DMS79 (cell line): ENCODE measurements at regions not wholly inside any gene's neighbourhood (a gene's known extent, or its start where the extent isn't known, plus 50 kb on each side); places are given as distances from the start of the nearest gene placed in this dataset.

Source experiments
- DNase-seq: peaks from one replicate; lab custom pipeline; 2025; lab: John Stamatoyannopoulos, UW

DNA sequence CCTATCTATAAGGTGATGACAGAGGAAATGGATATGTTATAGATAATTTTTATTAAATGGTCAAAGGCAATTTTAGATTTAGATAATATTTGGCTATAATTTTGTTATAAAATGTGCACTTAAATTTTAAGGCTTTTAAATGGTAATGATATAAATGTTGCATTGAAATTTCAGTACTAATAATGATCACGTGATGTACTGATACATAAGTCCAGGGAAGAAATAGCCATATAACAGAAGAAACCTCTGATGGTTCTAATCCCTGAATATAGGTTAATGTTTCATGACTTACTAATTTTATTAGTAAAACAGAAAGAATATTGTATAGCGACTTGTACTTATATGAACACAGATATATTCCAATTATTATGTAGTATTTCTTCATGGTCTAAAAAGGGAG lies 211.9 kb downstream of the SOCS6 start:
- no peak for DNase-seq

- DNase-seq = no peak
Observed at GRCh38 chr18:70499218-70499691, 210.4 kb downstream of the SOCS6 start.

DNA sequence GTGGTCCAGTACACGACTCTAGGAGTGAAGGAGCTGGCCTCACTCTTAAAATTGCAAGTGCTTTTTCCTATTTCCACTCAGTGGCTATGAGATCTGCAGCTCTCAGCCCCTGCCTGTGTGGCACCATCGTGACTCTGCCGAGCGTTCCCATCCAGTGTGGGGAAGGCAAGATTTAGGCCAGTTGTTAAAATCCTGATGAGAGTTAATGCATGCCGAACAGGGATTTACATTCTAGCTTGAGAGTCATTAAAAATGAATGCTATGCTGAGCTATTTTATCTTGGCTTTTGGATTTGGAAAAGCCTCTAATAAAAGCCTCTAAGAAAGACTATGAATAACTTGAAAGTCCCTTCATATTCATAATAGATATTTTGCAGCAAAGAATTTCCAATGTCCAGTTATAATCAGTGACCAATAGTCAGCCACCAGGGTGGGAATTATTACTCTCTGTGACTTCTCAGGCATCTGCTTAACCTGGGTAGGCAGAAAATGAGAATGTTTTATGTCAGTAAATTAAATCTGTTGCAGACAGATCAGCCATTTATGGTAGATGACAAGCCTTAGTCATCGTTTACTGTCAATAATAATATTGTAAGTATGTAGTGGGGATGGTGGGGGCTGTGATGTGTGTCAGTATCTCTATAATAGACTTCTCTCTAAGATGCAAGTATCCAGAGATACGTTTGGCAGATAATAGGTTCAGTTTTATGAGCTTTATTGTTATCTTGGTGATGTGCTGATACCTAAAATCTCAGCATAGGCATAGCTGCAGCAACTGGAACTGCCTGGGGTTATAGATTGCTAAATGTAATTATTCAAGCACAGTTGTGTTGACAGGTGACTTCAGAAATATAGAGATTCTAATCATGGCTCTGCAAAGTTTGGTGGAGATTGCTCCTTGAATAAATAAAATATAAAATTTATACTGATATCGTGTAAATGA lies 207.8 kb downstream of the SOCS6 start:
- no peak for DNase-seq

DNA sequence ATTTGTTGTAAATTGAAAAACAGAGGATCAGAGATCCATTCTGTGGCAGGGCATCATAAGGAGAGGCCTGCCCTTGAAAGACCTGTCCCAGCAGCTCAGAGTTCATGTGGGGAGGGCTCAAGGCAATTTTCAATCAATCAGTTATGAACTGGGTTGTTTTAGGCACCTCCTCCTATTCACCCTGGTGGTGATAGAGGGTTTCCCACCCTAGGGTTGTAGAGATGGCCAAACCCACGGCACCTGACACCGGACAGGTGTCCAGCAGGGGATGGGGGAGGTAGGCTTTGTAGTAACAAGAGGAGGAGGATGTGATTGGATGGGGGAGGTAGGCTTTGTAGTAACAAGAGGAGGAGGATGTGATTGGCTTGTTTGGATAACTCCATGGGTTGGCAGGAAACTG lies 205.7 kb downstream of the SOCS6 start:
- DNase-seq = no peak

GRCh38 chr18:70493461-70493860 lies 204.6 kb downstream of the SOCS6 start:
- DNase-seq = no peak

- no peak for DNase-seq
Observed at GRCh38 chr18:70491734-70492348, 203.0 kb downstream of the SOCS6 start.

- DNase-seq = peak; percentile 40
Observed at GRCh38 chr18:70489986-70490933, 201.4 kb downstream of the SOCS6 start.

GRCh38 chr18:70489571-70489970 lies 200.7 kb downstream of the SOCS6 start:
- DNase-seq = no peak

GRCh38 chr18:70469916-70470315 lies 181.1 kb downstream of the SOCS6 start:
- no peak for DNase-seq

- DNase-seq = no peak
Observed at GRCh38 chr18:70468861-70469547, 180.2 kb downstream of the SOCS6 start.

DNA sequence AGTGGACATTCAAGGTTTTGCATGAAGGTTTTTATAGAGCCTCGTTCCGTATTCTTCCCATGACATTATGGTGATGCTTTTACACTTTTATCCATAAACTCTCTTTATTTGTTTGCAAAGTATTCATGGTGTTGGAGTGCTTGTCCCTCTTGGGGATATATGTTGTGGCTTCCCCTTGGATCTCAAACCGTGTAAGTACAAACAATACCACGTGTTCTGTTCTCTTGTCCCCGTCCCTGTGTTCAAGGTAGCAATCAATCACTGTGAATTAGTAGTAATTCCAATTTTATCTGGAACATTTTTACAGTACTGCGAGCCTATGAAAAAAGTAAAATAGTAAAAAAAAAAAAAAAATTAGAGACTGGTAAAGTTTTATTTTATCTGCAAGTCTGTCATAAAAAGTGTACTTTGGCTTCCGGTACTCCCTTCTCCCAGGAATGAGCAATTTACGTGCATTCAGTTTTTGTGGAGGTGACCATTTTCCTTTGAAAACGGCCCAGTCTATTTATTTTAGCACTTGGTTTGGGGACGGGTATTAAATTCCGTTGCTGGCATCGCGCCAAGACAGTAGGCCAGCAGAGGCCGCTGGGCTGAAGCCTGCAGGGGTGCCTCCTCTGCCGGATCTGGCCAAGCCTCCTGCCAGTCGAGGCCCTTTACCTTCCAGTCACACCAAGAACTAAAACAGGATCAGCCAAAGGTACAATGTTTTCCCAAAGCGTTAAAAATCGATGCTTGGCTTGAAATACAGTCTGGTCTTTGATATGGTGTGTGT lies 175.7 kb downstream of the SOCS6 start:
- DNase-seq = peak; percentile 39

- DNase-seq = no peak
Observed at GRCh38 chr18:70463085-70463484, 174.2 kb downstream of the SOCS6 start.

DNA sequence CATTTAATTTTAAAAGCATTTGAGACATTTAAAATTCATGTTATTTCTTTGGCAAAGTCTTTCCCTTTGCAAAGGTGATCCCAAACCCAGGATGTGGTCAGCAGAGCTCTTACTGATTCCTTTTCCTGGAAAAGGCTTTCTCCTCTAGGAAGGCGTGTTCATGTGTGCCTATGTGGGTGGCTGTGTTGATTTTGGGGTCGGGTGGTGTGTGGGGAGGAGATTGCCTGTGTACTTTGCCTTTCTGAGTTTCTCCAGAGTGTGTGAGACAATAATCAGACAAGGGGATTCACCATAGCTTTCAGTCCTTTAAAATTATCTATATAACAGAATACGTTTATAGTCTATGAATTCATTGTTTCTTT lies 173.2 kb downstream of the SOCS6 start:
- DNase-seq = no peak

- no peak for DNase-seq
Observed at GRCh38 chr18:70461323-70462077, 172.7 kb downstream of the SOCS6 start.

DNA sequence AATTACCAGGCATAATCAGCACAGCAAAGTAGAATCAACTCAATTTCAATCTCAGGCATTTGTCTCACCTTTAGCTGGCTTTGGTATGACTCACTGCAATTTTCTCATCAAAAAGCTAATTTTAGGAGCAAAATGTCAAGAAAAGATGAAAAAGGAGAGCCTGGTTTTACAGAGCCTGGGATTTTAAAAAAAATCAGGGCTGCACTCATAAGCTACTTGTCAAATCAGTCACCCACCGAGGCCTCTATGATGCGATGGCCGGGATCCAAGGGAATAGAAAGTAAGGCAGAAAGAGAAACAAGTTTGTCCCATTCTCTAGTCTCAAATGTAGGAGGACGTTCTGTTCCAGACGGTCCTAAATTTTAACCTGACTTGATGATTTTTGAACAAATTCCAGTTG lies 170.9 kb downstream of the SOCS6 start:
- DNase-seq = no peak

DNA sequence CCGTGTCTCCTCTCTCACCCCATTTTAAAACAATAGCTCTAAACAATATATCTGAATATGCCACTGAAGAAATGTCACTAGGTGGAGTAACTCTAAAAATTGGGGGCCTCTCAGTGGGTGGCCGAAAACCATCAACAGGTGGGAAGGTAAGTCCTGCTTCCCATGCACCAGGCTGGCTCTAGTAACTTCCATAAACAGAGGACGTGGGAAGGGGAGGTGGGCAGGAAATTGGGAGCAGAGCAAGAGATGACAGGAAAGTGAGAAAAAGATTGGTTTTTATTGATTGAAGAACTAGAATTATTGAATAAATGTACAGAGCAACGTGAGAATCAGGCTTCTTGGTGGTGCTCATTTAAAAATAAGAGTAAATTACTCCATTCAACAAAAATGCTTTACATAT lies 170.4 kb downstream of the SOCS6 start:
- DNase-seq = no peak

GRCh38 chr18:70457788-70458187 lies 168.9 kb downstream of the SOCS6 start:
- no peak for DNase-seq

DNA sequence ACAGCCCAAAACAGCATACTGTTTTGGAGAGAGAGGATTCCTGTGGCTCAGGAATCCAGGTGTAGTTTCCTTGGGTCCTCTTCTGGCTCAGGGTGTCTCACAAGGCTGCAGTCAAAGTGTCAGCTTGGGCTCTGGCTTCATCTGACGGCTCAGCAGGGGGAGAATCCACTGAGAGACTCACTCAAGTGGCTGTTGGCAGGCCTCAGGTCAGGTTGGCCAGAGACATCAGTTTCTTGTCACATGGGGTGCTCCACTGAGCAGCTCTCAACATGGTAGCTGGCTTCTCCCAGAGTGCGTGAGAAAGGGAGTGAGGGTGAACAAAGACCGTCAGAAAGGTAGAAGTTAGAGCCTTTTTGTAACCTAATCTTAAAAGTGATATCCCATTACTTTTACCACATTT lies 168.4 kb downstream of the SOCS6 start:
- no peak for DNase-seq

GRCh38 chr18:70456376-70456775 lies 167.5 kb downstream of the SOCS6 start:
- DNase-seq = no peak

DNA sequence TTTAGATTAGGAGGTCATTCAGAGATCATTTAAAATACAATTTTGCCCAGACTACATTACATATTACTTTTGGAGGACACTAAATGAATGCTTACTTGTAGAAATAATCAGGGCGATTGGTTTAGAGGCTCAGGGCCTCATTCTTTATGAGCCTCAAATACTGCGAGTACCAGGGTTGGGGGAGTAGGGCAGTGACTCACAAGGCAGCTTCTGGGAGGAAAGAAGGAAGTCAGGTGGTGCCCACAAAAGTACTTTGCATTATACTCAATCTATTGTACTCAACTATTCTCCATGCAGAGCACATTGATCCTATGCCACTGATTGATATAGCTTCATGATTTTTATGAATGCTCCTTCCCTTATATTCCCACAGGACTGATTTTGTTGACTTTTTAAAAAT lies 166.9 kb downstream of the SOCS6 start:
- DNase-seq = no peak
